ENCODE measurements at regions not wholly inside any gene's neighbourhood (a gene's known extent, or its start where the extent isn't known, plus 50 kb on each side); places are given as distances from the start of the nearest gene placed in this dataset.

DNA sequence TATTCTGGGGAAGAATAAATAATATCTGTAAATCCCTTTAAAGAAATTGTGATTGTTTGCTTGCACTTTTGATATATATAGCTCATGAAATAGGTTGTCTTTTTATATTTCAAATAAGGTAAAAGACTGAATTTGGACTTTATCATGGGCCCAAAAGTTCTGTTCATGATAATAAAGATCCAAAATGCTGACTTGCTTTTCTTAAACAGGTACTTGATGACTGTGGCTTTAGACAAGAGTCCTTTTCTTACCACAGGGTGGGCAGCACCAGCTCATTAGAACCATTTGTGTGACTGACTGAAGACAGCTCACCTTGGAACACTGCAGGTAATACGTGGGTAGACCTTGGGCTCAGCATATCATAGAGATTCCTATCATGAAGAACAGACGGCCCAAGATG, 432.6 kb downstream of the ETNK1 start:
- TF ChIP-seq, protein P1, sequence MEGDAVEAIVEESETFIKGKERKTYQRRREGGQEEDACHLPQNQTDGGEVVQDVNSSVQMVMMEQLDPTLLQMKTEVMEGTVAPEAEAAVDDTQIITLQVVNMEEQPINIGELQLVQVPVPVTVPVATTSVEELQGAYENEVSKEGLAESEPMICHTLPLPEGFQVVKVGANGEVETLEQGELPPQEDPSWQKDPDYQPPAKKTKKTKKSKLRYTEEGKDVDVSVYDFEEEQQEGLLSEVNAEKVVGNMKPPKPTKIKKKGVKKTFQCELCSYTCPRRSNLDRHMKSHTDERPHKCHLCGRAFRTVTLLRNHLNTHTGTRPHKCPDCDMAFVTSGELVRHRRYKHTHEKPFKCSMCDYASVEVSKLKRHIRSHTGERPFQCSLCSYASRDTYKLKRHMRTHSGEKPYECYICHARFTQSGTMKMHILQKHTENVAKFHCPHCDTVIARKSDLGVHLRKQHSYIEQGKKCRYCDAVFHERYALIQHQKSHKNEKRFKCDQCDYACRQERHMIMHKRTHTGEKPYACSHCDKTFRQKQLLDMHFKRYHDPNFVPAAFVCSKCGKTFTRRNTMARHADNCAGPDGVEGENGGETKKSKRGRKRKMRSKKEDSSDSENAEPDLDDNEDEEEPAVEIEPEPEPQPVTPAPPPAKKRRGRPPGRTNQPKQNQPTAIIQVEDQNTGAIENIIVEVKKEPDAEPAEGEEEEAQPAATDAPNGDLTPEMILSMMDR (IDR thresholded peaks at IDR 0.05; ENCODE audit: low read depth, low read length, missing control alignments): no peak
- DNase-seq (ENCODE audit: low read depth): no peak
- no peak overlapping the region for H3K4me3 ChIP-seq (ENCODE audit: low read depth, low read length)

DNA sequence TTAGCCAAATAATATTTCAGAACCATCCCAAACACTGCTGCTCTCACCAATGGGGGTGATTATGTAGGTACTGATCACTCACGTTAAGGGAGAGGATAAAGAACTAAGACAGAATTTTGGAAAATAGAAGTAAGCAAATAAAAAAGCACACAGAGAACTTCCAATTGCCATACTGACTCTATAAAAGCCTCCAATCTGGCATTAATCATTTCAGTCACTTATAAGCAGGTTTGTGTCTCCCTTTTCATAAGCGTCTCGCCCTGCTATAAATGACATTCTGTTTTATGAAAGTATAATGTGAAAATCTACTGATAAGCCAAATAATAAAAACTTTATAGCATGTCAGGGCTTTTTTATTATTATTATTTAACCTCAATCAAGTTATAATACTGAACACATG, 435.2 kb downstream of the ETNK1 start:
- H3K4me3 ChIP-seq (ENCODE audit: low read depth, low read length): no peak overlapping the region
- DNase-seq (ENCODE audit: low read depth): no peak
- TF ChIP-seq, protein P1 (IDR thresholded peaks at IDR 0.05; ENCODE audit: low read depth, low read length, missing control alignments): no peak

DNA sequence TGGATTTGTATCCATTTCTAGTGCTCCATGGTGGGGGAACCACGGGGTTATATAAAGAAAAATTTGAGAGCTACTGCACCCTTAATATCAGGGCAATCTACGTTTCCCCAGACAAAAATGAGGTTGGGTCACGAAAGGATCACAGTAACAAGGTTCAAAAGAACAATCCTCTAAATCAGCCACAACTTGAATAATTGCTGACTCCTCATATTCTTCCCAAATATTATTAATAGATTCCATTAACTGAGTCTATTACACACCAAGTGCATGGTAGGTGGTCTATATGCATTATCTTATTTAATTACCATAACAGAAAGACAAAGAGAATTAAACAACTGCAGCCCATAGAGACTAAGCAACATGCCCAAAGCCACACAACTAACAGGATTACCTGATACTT, 438.2 kb downstream of the ETNK1 start:
- no peak for DNase-seq (ENCODE audit: low read depth)
- no peak overlapping the region for H3K4me3 ChIP-seq (ENCODE audit: low read depth, low read length)
- TF ChIP-seq, protein P1 (IDR thresholded peaks at IDR 0.05; ENCODE audit: low read depth, low read length, missing control alignments): no peak

DNA sequence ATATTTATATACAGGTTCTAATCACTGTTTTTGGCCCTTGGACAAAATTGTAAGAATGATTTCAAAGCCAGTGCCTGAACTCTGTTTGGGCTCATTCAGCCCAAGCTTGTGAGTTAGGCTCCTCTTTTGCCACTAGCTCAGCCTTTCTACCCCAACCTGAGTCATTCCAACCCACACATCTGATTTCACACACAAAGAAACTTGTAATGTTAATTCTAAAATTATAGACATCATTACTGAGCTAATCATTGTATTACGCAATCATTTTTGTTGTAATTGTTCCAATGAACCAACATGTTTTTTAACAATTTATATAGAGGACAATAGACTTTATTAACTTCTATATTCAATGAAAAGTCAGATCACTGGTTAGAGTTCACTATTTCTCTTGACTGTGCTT, 441.1 kb downstream of the ETNK1 start:
- TF ChIP-seq, protein P1 (IDR thresholded peaks at IDR 0.05; ENCODE audit: low read depth, low read length, missing control alignments): no peak
- H3K4me3 ChIP-seq (ENCODE audit: low read depth, low read length): no peak overlapping the region
- no peak for DNase-seq (ENCODE audit: low read depth)

DNA sequence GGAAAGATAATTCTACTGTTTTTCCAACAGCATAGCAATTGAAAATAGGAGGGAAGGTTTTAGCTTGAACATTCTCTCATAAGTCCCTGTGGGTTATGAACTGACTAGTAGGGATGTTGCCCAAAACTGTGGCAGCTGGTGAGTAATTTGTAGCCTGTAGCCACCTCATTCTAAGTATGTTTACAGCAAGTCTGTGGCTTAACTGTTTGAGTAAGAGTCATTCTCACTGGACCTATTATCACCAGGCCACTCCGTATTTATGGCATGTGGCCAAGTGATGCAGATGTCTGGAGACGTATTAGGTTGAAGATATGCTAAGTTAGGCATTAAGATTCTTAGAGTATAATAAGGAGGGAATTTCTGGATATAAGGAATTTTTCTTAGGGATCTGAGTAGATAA, 458.3 kb downstream of the ETNK1 start:
- H3K4me3 ChIP-seq (ENCODE audit: low read depth, low read length): no peak overlapping the region
- TF ChIP-seq, protein P1 (IDR thresholded peaks at IDR 0.05; ENCODE audit: low read depth, low read length, missing control alignments): no peak
- DNase-seq (ENCODE audit: low read depth): no peak

DNA sequence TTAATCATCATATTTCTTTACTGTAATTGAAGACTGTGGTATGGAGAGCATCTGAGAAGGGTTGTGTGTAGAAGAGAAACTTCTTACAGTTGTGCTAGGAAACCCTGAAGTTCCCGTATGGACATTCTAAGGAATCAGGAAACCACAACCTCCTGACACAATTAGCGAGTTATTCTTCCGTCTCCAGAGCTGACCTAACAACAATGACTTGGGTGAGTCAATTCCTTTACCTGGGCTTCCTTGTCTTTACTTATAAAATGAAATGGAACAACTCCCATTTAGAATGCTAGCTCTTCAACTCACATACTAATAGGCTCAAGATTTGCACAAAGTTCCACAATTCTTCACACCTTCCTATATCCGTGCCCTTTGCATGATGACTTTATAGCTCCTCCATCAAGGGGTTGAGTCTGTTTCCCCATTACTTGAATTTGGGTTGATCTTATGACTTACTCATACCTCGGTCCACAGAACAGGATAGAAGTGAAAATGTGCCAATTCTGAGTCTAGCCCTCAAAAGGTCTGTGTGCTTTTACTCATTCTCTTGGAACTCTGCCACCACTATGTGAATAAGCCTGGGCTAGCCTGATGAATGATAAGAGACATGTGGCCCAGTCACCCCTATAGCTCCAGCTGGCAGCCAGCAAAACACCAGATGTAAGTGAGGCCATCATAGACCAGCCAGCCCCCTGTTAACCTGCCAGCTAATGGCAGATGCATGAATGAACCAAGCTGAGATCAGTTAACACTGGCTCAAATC, 459.4 kb downstream of the ETNK1 start:
- H3K4me3 ChIP-seq (ENCODE audit: low read depth, low read length): no peak overlapping the region
- DNase-seq (ENCODE audit: low read depth): no peak
- TF ChIP-seq, protein P1 (IDR thresholded peaks at IDR 0.05; ENCODE audit: low read depth, low read length, missing control alignments): no peak

DNA sequence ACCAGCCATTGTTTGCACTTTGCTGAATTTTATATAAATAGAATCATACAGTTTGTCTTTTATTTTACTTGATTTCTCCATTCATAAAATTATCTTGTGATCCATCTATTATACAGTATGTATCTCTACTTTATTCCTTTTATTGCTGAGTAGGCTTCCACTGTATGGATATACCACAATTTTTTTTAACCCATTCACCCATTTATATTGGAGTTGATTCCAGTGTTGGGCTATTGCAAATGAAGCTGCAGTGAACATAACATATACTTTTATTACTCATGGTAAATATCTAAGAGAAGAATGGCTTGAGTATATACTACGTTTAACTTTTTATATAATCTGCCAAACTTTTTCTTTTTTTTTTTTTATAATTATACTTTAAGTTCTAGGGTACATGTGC, 463.6 kb downstream of the ETNK1 start:
- TF ChIP-seq, protein P1 (IDR thresholded peaks at IDR 0.05; ENCODE audit: low read depth, low read length, missing control alignments): no peak
- DNase-seq (ENCODE audit: low read depth): no peak
- H3K4me3 ChIP-seq (ENCODE audit: low read depth, low read length): no peak overlapping the region
